Endothelial cell of umbilical vein (primary cell): ENCODE measurements at regions not wholly inside any gene's neighbourhood (a gene's known extent, or its start where the extent isn't known, plus 50 kb on each side); places are given as distances from the start of the nearest gene placed in this dataset.

Experiments
- BruUV-seq: library from RNA; stranded (reverse); fragments of 400-500 nt; replicated peaks from 2 replicates; lab custom pipeline; 2021; lab: Mats Ljungman, UMichigan
- CTCF ChIA-PET: fragments of 300-600, 350-600 bp; sonication (Branson Sonifier 250); formaldehyde crosslinking; loops from one replicate; lab custom pipeline; 2021; ENCODE audit warnings: antibody characterized with exemption, inconsistent platforms; lab: Charles Lee
- POLR2A ChIA-PET: fragments of 300-600, 350-600 bp; sonication (Branson Sonifier 250); formaldehyde crosslinking; loops from one replicate; lab custom pipeline; 2021; ENCODE audit warnings: antibody characterized with exemption, inconsistent platforms; lab: Charles Lee
- DNase-seq: peaks from one replicate; pipeline ENCODE4 v3.0.0-alpha.2; 2011; ENCODE audit warnings: low read depth, low spot score
- FAIRE-seq: peaks from 2 replicates; lab custom pipeline; 2011; peaks lifted over from hg19 to GRCh38; lab: Jason Lieb, UNC
- H2AFZ ChIP-seq: 2 replicates; pipeline ENCODE4 v1.6.0; 2012; ENCODE audit warnings: low read depth, low read length, control low read depth, inconsistent platforms
- H3K27ac ChIP-seq: 2 replicates; pipeline ENCODE4 v1.5.1; 2011; ENCODE audit warnings: low read depth, mild to moderate bottlenecking, control low read depth, low read length, moderate library complexity; ENCODE audit not compliant: insufficient read depth
- H3K27me3 ChIP-seq, 2 experiments: 2 replicates each; pipeline versions ENCODE4 v1.6.0 to v1.6.1; 2011; ENCODE audit warnings: low read length in 2 of 2, mixed read lengths in 1 of 2; ENCODE audit not compliant: control insufficient read depth in 2 of 2, insufficient read depth in 2 of 2
- H3K36me3 ChIP-seq, 2 experiments: 2 replicates in 1 of 2; 3 replicates in 1 of 2; pipeline ENCODE4 v1.5.1; 2011; ENCODE audit warnings: low read length in 2 of 2, mild to moderate bottlenecking in 1 of 2, moderate library complexity in 1 of 2; ENCODE audit not compliant: control insufficient read depth in 2 of 2, insufficient read depth in 2 of 2; ENCODE audit errors: extremely low read depth in 1 of 2
- H3K4me1 ChIP-seq: 3 replicates; pipeline ENCODE4 v1.5.1; 2011; ENCODE audit warnings: mild to moderate bottlenecking, low read length; ENCODE audit not compliant: control insufficient read depth, insufficient read depth; ENCODE audit errors: extremely low read depth
- H3K4me2 ChIP-seq: 2 replicates; pipeline ENCODE4 v1.6.1; 2011; ENCODE audit warnings: low read length, control low read depth, mixed read lengths; ENCODE audit not compliant: insufficient read depth
- H3K4me3 ChIP-seq, 3 experiments: fragments of 200-600 bp in 1 of 3; sonication (generic), shearing (Covaris generic) in 1 of 3; replicated peaks in 1 of 3; 2 replicates each; pipeline ENCODE4 v1.5.1; 2011 to 2016; ENCODE audit warnings: control low read depth in 3 of 3, low read length in 3 of 3, mild to moderate bottlenecking in 2 of 3, inconsistent platforms in 1 of 3, low read depth in 1 of 3, moderate library complexity in 1 of 3; ENCODE audit not compliant: insufficient read depth in 1 of 3
- H3K79me2 ChIP-seq: 2 replicates; pipeline ENCODE4 v1.6.0; 2012; ENCODE audit warnings: low read length, inconsistent platforms; ENCODE audit not compliant: control insufficient read depth, insufficient read depth
- H3K9ac ChIP-seq: replicated peaks from 2 replicates; pipeline ENCODE3; 2011; ENCODE audit warnings: low read length, control low read depth; ENCODE audit not compliant: insufficient read depth; ENCODE audit errors: extremely low read depth
- H3K9me1 ChIP-seq: replicated peaks from 3 replicates; pipeline ENCODE4 v1.6.0; 2011; ENCODE audit warnings: mild to moderate bottlenecking, low read length; ENCODE audit not compliant: control insufficient read depth, insufficient read depth; ENCODE audit errors: extremely low read depth
- H3K9me3 ChIP-seq: replicated peaks from 2 replicates; pipeline ENCODE4 v1.5.1; 2012; ENCODE audit warnings: low read length, inconsistent platforms; ENCODE audit not compliant: control insufficient read depth, insufficient read depth
- H4K20me1 ChIP-seq: replicated peaks from 2 replicates; pipeline ENCODE3; 2011; ENCODE audit warnings: mild to moderate bottlenecking, low read length; ENCODE audit not compliant: control insufficient read depth, insufficient read depth; ENCODE audit errors: extremely low read depth
- EZH2 ChIP-seq: IDR thresholded peaks from 2 replicates; pipeline ENCODE4 v1.6.1; 2012; ENCODE audit warnings: borderline replicate concordance, low read depth, mild to moderate bottlenecking, moderate library complexity, low read length, inconsistent platforms; ENCODE audit not compliant: severe bottlenecking
- FOS ChIP-seq: IDR thresholded peaks from 2 replicates; pipeline ENCODE4 v1.6.1; 2011; ENCODE audit warnings: mild to moderate bottlenecking, low read length, moderate library complexity, borderline replicate concordance; ENCODE audit not compliant: insufficient read depth
- GATA2 ChIP-seq: IDR thresholded peaks from 2 replicates; pipeline ENCODE4 v1.7.0; 2011; ENCODE audit warnings: low read depth, mild to moderate bottlenecking, moderate library complexity, mixed read lengths, low read length; ENCODE audit not compliant: insufficient read length, insufficient read depth
- JUN ChIP-seq: IDR thresholded peaks from 2 replicates; pipeline ENCODE4 v1.6.1; 2011; ENCODE audit warnings: borderline replicate concordance, low read depth; ENCODE audit not compliant: insufficient read length, insufficient read depth
- MYC ChIP-seq: IDR thresholded peaks from one replicate; pipeline ENCODE4 v1.6.1; 2011; ENCODE audit warnings: mild to moderate bottlenecking, low read depth, low read length
- POLR2A ChIP-seq: IDR thresholded peaks from 2 replicates; pipeline ENCODE4 v1.6.1; 2012; ENCODE audit warnings: low read depth, mild to moderate bottlenecking, control low read depth, low read length
- POLR2AphosphoS5 ChIP-seq: IDR thresholded peaks from 2 replicates; pipeline ENCODE4 v1.6.1; 2012; ENCODE audit warnings: low read depth, mild to moderate bottlenecking, control low read depth, low read length, moderate library complexity; ENCODE audit not compliant: insufficient read depth
- dilution Hi-C: fragments of 300-500 bp; cut with MboI; formaldehyde crosslinking; loops from one replicate; pipeline ENCODE4 v1.15.0; 2019; ENCODE audit warnings: low sequenced_read_pairs; ENCODE audit not compliant: extremely low pct_ligation_motif_present
- intact Hi-C: fragments of 100-400 bp; cut with micrococcal nuclease; formaldehyde crosslinking; loops from one replicate; pipeline ENCODE4 v1.10.0; 2022
- TF ChIP-seq, protein P1 (sequence below): IDR thresholded peaks from 2 replicates; pipeline ENCODE4 v1.6.1; 2011; ENCODE audit not compliant: insufficient read depth, insufficient read length
- TF ChIP-seq, protein P2 (sequence below), 2 donors: IDR thresholded peaks; 1 replicate in 1 of 2; 2 replicates in 1 of 2; pipeline ENCODE4 v1.5.1; 2011; ENCODE audit warnings: low read length in 2 of 2, mild to moderate bottlenecking in 2 of 2, moderate library complexity in 2 of 2, control low read depth in 1 of 2, inconsistent platforms in 1 of 2, low read depth in 1 of 2; ENCODE audit not compliant: insufficient read depth in 1 of 2; ENCODE audit errors: extremely low read depth in 1 of 2

DNA sequence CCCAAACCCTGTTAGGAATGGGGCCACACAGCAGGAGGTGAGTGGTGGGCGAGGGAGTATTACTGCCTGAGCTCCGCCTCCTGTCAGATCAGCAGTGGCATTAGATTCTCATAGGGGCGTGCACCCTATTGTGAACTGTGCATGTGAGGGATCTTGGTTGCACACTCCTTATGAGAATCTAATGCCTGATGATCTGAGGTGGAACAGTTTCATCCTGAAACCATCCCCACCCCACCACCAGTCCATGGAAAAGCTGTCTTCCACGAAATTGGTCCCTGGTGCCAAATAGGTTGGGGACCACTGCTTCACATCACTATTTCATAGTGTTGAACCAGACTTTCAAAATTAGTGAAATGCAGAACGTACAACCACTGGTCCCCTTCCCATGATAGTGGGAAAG is 57.9 kb upstream of the BICD1 start:
- no peaks in the 10 kb centered on the region for H3K79me2 ChIP-seq
- no peaks in the 10 kb centered on the region for H3K27me3 ChIP-seq
- peaks cover 4% of the 10 kb centered on the region for H3K9me3 ChIP-seq
- no peaks in the 10 kb centered on the region for H3K9me1 ChIP-seq
- FAIRE-seq (no peak), DNase-seq (no peak)
- H3K4me2 ChIP-seq, result no peak overlapping the region
- no TSS peak for BruUV-seq
- no peak overlapping the region for H3K9ac ChIP-seq
- intact Hi-C loops, result no loop called here
- TF ChIP-seq MYC (no peak), EZH2 (no peak)
- H3K36me3 ChIP-seq, result no peaks in the 10 kb centered on the region
- no peak overlapping the region for H2AFZ ChIP-seq
- peaks cover 2% of the 10 kb centered on the region for H3K4me1 ChIP-seq
- dilution Hi-C loops, result no loop called here
- no peak overlapping the region for H3K4me3 ChIP-seq
- H4K20me1 ChIP-seq, result no peaks in the 10 kb centered on the region
- CTCF ChIA-PET, result interaction anchor here (0.9 kb wide), 1 partner anchor 12 kb away, joined by 6 read pairs; no protein-coding TSS in a partner anchor
- H3K27ac ChIP-seq, result no peak overlapping the region
- POLR2A ChIA-PET, result no interaction called here

DNA sequence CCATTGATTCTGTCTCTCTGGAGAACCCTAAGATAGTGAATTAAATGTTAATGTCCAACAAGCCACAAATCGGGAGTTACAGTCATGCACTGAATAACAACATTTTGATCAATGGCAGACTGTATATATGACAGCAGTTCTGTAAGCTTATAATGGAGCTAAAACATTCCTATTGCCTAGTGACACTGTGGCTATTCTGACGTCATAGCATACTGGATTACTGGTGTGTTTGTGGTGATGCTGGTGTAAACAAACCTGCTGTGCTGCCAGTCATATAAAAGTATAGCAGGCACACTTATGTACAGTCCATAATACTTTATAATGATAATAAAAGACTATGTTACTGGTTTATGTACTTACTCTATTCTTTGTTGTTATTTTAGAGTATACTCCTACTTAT is 56.7 kb upstream of the BICD1 start:
- no peak overlapping the region for H2AFZ ChIP-seq
- H3K9me1 ChIP-seq, result no peaks in the 10 kb centered on the region
- intact Hi-C loops, result no loop called here

More for the DNA sequence above, 56.7 kb upstream of the BICD1 start:
- dilution Hi-C loops, result no loop called here
- Histone ChIP-seq H3K9ac (no peak overlapping the region), H3K27me3 (no peaks in the 10 kb centered on the region), H3K79me2 (no peaks in the 10 kb centered on the region), H3K36me3 (no peaks in the 10 kb centered on the region), H3K4me2 (no peak overlapping the region), H3K4me3 (no peak overlapping the region), H3K9me3 (no peaks in the 10 kb centered on the region), H4K20me1 (no peaks in the 10 kb centered on the region), H3K27ac (no peak overlapping the region), H3K4me1 (peaks cover 2% of the 10 kb centered on the region)
- POLR2A ChIA-PET, result no interaction called here
- CTCF ChIA-PET, result interaction anchor here (1.2 to 2.9 kb wide), 4 partner anchors 11 to 397 kb away, joined by 3 to 17 read pairs (median 5); no protein-coding TSS in a partner anchor
- TF ChIP-seq MYC, result no peak
- no peak for TF ChIP-seq GATA2
- TF ChIP-seq POLR2AphosphoS5, result no peak
- TF ChIP-seq, protein P1, sequence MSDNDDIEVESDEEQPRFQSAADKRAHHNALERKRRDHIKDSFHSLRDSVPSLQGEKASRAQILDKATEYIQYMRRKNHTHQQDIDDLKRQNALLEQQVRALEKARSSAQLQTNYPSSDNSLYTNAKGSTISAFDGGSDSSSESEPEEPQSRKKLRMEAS, result no peak
- TF ChIP-seq POLR2A, result no peak
- no peak for TF ChIP-seq JUN
- TF ChIP-seq FOS, result no peak
- TF ChIP-seq, protein P2, sequence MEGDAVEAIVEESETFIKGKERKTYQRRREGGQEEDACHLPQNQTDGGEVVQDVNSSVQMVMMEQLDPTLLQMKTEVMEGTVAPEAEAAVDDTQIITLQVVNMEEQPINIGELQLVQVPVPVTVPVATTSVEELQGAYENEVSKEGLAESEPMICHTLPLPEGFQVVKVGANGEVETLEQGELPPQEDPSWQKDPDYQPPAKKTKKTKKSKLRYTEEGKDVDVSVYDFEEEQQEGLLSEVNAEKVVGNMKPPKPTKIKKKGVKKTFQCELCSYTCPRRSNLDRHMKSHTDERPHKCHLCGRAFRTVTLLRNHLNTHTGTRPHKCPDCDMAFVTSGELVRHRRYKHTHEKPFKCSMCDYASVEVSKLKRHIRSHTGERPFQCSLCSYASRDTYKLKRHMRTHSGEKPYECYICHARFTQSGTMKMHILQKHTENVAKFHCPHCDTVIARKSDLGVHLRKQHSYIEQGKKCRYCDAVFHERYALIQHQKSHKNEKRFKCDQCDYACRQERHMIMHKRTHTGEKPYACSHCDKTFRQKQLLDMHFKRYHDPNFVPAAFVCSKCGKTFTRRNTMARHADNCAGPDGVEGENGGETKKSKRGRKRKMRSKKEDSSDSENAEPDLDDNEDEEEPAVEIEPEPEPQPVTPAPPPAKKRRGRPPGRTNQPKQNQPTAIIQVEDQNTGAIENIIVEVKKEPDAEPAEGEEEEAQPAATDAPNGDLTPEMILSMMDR (IDR thresholded peaks at IDR 0.05; ENCODE audit: extremely low read depth in 1 of 2, insufficient read depth in 1 of 2, low read depth in 1 of 2, low read length in 2 of 2), result no peak
- TF ChIP-seq EZH2, result no peak
- BruUV-seq, result no TSS peak
- DNase-seq, result no peak
- no peak for FAIRE-seq
